ENCODE measurements at regions not wholly inside any gene's neighbourhood (a gene's known extent, or its start where the extent isn't known, plus 50 kb on each side); places are given as distances from the start of the nearest gene placed in this dataset.

DNA sequence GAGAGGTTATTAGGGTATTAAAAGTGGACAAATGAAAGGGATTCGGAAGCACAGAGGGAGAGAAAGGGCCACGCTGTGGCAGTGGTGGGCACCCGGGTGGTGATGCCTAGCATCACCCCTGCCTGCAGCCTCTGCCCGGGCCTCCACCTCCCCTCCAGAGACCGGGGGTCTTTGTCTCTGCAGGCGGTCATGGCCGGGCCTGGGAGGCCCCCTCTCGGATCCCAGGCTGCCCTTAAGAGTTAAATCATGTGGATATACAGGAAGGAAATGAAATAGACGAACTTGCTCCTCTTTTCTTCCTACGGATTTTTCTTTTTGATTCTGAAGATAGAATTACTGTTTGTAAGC lies 319.6 kb downstream of the ZNF536 start:
- H3K4me1 ChIP-seq, result no peaks in the 10 kb centered on the region
- DNase-seq (ENCODE audit: low spot score in 2 of 2), result no peak
- H3K4me3 ChIP-seq, result no peak overlapping the region
- no peaks in the 10 kb centered on the region for H3K27me3 ChIP-seq (ENCODE audit: low read depth)
- in situ Hi-C loops (cut with MboI; ENCODE audit: low sequenced_read_pairs), result loop anchor here (25.0 kb wide), 2 partner anchors 1346 to 1871 kb away; no protein-coding TSS in a partner anchor
- H3K36me3 ChIP-seq (replicated peaks), result no peaks in the 10 kb centered on the region
- H3K9me3 ChIP-seq, result no peaks in the 10 kb centered on the region

- H3K36me3 ChIP-seq (replicated peaks), result no peaks in the 10 kb centered on the region
- H3K4me1 ChIP-seq, result no peaks in the 10 kb centered on the region
- H3K9me3 ChIP-seq, result no peaks in the 10 kb centered on the region
- no peak for DNase-seq (ENCODE audit: low spot score in 2 of 2)
- no peak overlapping the region for H3K4me3 ChIP-seq
- in situ Hi-C loops (cut with MboI; ENCODE audit: low sequenced_read_pairs), result loop anchor here (25.0 kb wide), 2 partner anchors 1346 to 1871 kb away; no protein-coding TSS in a partner anchor
- no peaks in the 10 kb centered on the region for H3K27me3 ChIP-seq (ENCODE audit: low read depth)
Observed at GRCh38 chr19:30690935-30691818, 319.0 kb downstream of the ZNF536 start.

DNA sequence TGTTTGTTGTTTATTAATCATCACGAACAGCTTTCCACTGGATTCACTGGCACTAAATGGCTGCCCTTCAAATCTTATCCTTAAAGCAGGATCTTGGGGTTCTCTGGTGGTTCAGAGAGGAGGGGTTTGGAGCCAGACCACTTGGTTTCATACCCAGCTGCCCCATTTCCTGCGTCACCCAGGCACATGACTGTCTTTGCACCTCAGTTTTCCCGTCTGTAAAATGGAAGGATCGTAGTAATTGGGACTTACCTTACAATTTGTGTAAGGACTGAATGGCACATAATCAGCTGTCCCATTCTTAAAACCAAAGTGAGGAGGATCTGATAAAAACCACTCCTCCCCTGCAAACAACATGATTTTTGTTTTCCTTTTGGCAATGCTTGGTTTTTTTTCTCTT lies 318.3 kb downstream of the ZNF536 start:
- H3K27me3 ChIP-seq (ENCODE audit: low read depth), result no peaks in the 10 kb centered on the region
- no peak for DNase-seq (ENCODE audit: low spot score in 2 of 2)
- no peak overlapping the region for H3K4me3 ChIP-seq
- H3K36me3 ChIP-seq (replicated peaks), result no peaks in the 10 kb centered on the region
- H3K4me1 ChIP-seq, result no peaks in the 10 kb centered on the region
- no peaks in the 10 kb centered on the region for H3K9me3 ChIP-seq
- in situ Hi-C loops (cut with MboI; ENCODE audit: low sequenced_read_pairs), result loop anchor here (25.0 kb wide), 2 partner anchors 1347 to 1872 kb away; no protein-coding TSS in a partner anchor

DNA sequence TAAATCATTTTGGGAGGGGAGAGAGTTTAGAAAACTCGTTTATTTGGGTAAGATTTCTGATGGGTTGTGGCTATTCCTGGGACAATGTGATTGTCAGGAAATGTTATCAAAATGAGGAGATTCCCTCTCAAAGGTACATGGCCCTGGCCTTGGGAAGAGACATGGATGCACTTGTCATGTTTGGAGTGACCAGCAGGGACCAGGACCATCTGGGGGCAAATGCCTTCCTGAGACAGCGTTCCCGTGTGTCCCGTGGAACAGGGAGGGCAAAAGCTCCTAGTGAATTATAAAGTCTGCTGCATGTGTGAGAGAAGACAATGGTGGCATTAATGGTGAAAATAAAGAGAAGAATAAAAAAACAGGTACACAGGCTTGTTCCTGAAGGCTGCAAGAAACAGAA lies 317.3 kb downstream of the ZNF536 start:
- H3K36me3 ChIP-seq (replicated peaks), result no peaks in the 10 kb centered on the region
- in situ Hi-C loops (cut with MboI; ENCODE audit: low sequenced_read_pairs), result loop anchor here (25.0 kb wide), 2 partner anchors 1348 to 1873 kb away; no protein-coding TSS in a partner anchor
- no peak for DNase-seq (ENCODE audit: low spot score in 2 of 2)
- no peaks in the 10 kb centered on the region for H3K9me3 ChIP-seq
- no peaks in the 10 kb centered on the region for H3K4me1 ChIP-seq
- no peaks in the 10 kb centered on the region for H3K27me3 ChIP-seq (ENCODE audit: low read depth)
- no peak overlapping the region for H3K4me3 ChIP-seq

DNA sequence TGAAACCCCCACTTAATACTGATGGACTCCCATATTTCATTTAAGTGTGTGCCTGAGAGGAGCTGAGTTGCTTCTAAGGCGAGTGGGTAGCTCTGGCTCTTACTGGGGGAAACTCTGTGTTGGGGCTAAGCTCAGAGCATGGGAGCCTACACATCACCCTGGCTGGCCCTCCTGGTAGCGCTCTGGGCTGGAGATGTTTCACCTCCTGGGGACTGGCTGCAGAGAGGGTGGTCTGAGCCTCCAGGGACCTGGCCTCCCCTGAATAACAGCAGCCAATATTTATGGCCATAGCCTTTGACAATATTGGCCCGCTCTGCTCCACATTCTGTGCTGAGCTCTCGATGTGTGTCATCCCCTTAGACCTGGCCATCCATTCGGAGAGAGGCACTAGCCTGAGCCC lies 316.5 kb downstream of the ZNF536 start:
- in situ Hi-C loops (cut with MboI; ENCODE audit: low sequenced_read_pairs), result loop anchor here (25.0 kb wide), 2 partner anchors 1349 to 1874 kb away; no protein-coding TSS in a partner anchor
- Histone ChIP-seq H3K36me3 (replicated peaks) (no peaks in the 10 kb centered on the region), H3K4me1 (no peaks in the 10 kb centered on the region), H3K4me3 (no peak overlapping the region), H3K27me3 (ENCODE audit: low read depth) (no peaks in the 10 kb centered on the region), H3K9me3 (no peaks in the 10 kb centered on the region)
- DNase-seq (ENCODE audit: low spot score in 2 of 2), result no peak

DNA sequence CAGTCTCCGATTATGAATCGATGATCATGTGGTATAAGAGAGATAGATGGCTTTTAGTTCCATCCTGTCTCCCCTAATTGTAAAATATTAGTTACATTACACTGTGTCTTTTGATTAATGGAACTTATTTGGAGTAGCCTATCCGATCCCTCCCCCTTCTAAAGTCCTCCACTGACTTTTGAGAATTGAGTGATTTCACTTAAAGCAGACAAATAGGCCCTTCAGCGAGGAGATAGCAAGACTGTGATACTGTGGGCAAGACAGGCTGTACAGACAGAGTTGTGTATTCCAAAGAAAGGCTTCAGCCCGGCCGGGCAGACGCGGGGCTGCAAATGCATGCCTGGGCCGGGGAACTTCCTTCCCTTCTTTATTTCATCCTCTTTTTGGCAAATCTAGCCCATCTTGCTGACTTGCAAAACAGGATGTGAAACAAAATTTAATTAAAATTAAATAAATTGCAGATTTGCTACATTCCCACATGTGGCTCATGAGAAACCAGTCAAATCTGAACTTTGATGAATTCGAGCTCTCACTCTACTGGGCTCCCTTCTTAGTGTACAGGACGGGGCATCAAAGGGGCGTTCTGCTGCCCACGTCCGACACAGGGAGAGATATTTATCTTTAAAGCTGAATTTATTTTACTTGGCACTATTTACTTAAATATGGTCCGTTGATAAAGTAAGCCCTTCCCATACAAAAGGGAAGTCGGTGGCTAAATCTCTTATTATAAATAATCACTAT lies 314.8 kb downstream of the ZNF536 start:
- DNase-seq (ENCODE audit: low spot score in 2 of 2), result no peak
- Histone ChIP-seq H3K27me3 (ENCODE audit: low read depth) (no peaks in the 10 kb centered on the region), H3K9me3 (no peaks in the 10 kb centered on the region), H3K4me3 (no peak overlapping the region), H3K4me1 (no peaks in the 10 kb centered on the region), H3K36me3 (replicated peaks) (no peaks in the 10 kb centered on the region)
- in situ Hi-C loops (cut with MboI; ENCODE audit: low sequenced_read_pairs), result loop anchor here (25.0 kb wide), 2 partner anchors 1350 to 1875 kb away; no protein-coding TSS in a partner anchor

DNA sequence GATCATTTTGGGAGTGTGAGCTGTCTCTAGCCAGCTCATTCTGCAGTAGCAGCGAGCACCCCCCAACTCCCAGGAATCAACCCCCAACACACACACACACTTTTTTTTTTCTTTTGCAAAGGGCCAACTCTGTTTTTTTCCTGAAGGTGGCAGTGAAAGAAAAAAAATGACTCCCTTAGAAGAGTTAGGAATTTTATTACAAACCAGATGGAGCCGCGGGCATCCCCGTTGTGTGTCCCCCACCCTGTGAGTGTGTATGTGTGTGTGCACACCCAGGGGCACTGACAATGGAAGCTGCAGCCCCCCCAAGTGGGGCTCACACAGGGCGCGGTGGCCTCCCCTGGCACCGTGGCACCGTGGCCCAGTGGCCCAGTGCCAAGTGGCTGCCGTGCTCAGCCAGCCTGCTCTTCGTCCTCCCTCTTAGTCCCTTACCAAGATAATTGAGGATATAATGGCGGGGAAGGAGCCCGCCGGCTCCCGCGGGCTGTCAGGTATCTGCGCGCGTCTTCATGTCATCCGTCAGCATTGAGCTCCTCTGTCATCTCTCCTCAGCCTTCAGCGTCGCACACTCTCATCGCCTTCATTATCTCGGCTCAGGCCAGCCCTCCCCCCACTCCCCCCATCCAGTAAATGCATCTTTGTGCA lies 314.1 kb downstream of the ZNF536 start:
- DNase-seq (ENCODE audit: low spot score in 2 of 2), result no peak
- H3K4me1 ChIP-seq, result no peaks in the 10 kb centered on the region
- in situ Hi-C loops (cut with MboI; ENCODE audit: low sequenced_read_pairs), result loop anchor here (25.0 kb wide), 2 partner anchors 1351 to 1876 kb away; no protein-coding TSS in a partner anchor
- no peaks in the 10 kb centered on the region for H3K9me3 ChIP-seq
- H3K27me3 ChIP-seq (ENCODE audit: low read depth), result no peaks in the 10 kb centered on the region
- H3K4me3 ChIP-seq, result no peak overlapping the region
- H3K36me3 ChIP-seq (replicated peaks), result no peaks in the 10 kb centered on the region

DNA sequence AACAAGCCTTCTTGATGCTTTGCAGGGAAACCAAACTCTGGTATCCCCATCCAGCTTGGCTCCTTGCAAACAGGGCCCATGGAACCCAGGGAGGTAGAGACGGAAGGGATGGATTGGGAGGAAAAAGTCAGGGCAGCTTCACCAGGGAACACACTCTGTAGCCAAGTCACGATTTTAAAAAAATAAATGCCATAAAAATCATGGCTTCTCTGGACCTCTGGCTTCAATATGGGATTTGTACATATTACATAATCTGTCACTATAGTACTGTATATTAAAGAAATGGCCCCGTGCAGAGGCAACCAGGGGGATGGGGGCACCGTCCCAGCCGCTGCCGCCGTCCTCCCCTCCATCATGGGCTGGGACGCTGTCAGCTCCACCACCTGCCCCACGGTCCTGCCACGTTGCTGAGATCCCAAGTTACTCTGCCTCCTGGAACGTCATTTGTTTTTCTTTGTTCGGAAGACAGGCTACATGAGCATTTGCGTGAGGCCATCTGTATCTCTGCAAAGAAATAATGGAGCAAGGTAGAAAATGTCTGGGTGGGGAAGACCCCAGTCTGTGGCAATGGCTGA lies 313.3 kb downstream of the ZNF536 start:
- DNase-seq (ENCODE audit: low spot score in 2 of 2), result no peak
- H3K9me3 ChIP-seq, result no peaks in the 10 kb centered on the region
- H3K4me1 ChIP-seq, result no peaks in the 10 kb centered on the region
- H3K27me3 ChIP-seq (ENCODE audit: low read depth), result no peaks in the 10 kb centered on the region
- no peak overlapping the region for H3K4me3 ChIP-seq
- no peaks in the 10 kb centered on the region for H3K36me3 ChIP-seq (replicated peaks)
- in situ Hi-C loops (cut with MboI; ENCODE audit: low sequenced_read_pairs), result loop anchor here (25.0 kb wide), 2 partner anchors 1352 to 1877 kb away; no protein-coding TSS in a partner anchor

GRCh38 chr19:30684613-30685012 lies 312.4 kb downstream of the ZNF536 start:
- no peak overlapping the region for H3K4me3 ChIP-seq
- no peaks in the 10 kb centered on the region for H3K4me1 ChIP-seq
- DNase-seq (ENCODE audit: low spot score in 2 of 2), result no peak
- no peaks in the 10 kb centered on the region for H3K36me3 ChIP-seq (replicated peaks)
- no peaks in the 10 kb centered on the region for H3K27me3 ChIP-seq (ENCODE audit: low read depth)
- no peaks in the 10 kb centered on the region for H3K9me3 ChIP-seq
- in situ Hi-C loops (cut with MboI; ENCODE audit: low sequenced_read_pairs), result loop anchor here (25.0 kb wide), 2 partner anchors 1353 to 1878 kb away; no protein-coding TSS in a partner anchor

DNA sequence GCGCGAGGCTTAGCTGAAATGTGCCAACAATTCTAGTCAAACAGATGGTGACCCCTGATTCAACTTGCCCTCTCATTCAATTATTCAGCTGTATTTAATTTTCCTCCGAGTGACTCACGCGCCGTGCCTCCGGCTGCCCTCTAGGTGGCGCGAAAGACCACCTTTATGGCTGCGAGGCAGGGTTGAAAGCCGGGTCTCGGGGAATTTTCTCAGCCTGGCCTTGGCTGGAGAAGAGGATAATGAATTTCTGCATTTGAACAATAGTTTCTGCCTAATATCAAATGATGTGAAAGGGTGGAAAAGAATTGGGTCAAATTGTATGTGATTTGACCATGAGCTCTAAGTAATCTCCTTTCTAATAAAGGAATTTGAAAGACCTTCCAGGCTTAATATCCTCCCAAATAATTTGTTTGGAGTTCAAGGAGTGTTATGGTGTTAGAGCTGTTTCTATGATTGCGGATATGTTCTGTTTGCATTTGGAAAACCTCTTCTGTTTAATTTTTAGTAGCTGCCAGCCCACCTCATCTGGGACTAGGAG lies 310.9 kb downstream of the ZNF536 start:
- Histone ChIP-seq H3K9me3 (no peaks in the 10 kb centered on the region), H3K4me1 (no peaks in the 10 kb centered on the region), H3K4me3 (no peak overlapping the region), H3K27me3 (ENCODE audit: low read depth) (no peaks in the 10 kb centered on the region), H3K36me3 (replicated peaks) (no peaks in the 10 kb centered on the region)
- in situ Hi-C loops (cut with MboI; ENCODE audit: low sequenced_read_pairs), result loop anchor here (25.0 kb wide), 2 partner anchors 1354 to 1879 kb away; no protein-coding TSS in a partner anchor
- DNase-seq (ENCODE audit: low spot score in 2 of 2), result peak; percentile 76 to 85

- no peaks in the 10 kb centered on the region for H3K9me3 ChIP-seq
- H3K27me3 ChIP-seq (ENCODE audit: low read depth), result no peaks in the 10 kb centered on the region
- no peak overlapping the region for H3K4me3 ChIP-seq
- no peak for DNase-seq (ENCODE audit: low spot score in 2 of 2)
- in situ Hi-C loops (cut with MboI; ENCODE audit: low sequenced_read_pairs), result loop anchor here (25.0 kb wide), 2 partner anchors 1355 to 1880 kb away; no protein-coding TSS in a partner anchor
- no peaks in the 10 kb centered on the region for H3K36me3 ChIP-seq (replicated peaks)
- no peaks in the 10 kb centered on the region for H3K4me1 ChIP-seq
Observed at GRCh38 chr19:30682146-30682998, 310.2 kb downstream of the ZNF536 start.
